Central memory CD8-positive, alpha-beta T cell (primary cell): ENCODE measurements at regions not wholly inside any gene's neighbourhood (a gene's known extent, or its start where the extent isn't known, plus 50 kb on each side); places are given as distances from the start of the nearest gene placed in this dataset.
"Not testable (repeated sequence)": the region's sequence is repeated elsewhere in the genome, so short reads cannot be mapped to it uniquely, and the experiment has no call there.

Experiments
- ATAC-seq: fragments of 150-1000 bp; cut with Tn5 transposase; replicated peaks from 2 replicates; pipeline ENCODE4 v1.10.0; 2022; ENCODE audit warnings: mild to moderate bottlenecking, moderate FRiP score, moderate number of reproducible peaks; ENCODE audit not compliant: poor library complexity, severe bottlenecking; ENCODE audit errors: extremely low read depth
- DNase-seq, 2 donors: peaks; one replicate each; pipeline ENCODE4 v3.0.0; 2021; ENCODE audit warnings: low spot score in 2 of 2
- H3K27ac Mint-ChIP-seq: one replicate; pipeline ENCODE4 v1.8.0; 2022; ENCODE audit warnings: low read depth, mild to moderate bottlenecking, moderate library complexity, mixed read lengths
- H3K27me3 Mint-ChIP-seq: one replicate; pipeline ENCODE4 v1.8.0; 2022; ENCODE audit warnings: mixed read lengths
- H3K36me3 Mint-ChIP-seq: one replicate; pipeline ENCODE4 v1.8.0; 2022; ENCODE audit warnings: mild to moderate bottlenecking, moderate library complexity, mixed read lengths; ENCODE audit not compliant: insufficient read depth
- H3K4me1 Mint-ChIP-seq: one replicate; pipeline ENCODE4 v1.8.0; 2022; ENCODE audit warnings: mixed read lengths
- H3K4me3 Mint-ChIP-seq: one replicate; pipeline ENCODE4 v1.8.0; 2022; ENCODE audit warnings: mild to moderate bottlenecking, moderate library complexity, mixed read lengths
- H3K9me3 Mint-ChIP-seq: one replicate; pipeline ENCODE4 v1.8.0; 2022; ENCODE audit warnings: mixed read lengths

GRCh38 chr7:114196517-114196916 lies 218.1 kb upstream of the FOXP2 start:
- ATAC-seq = no peak
- no peak overlapping the region for H3K27ac Mint-ChIP-seq
- no peaks in the 10 kb centered on the region for H3K36me3 Mint-ChIP-seq
- H3K4me1 Mint-ChIP-seq = no peaks in the 10 kb centered on the region
- H3K27me3 Mint-ChIP-seq = no peaks in the 10 kb centered on the region
- DNase-seq = no peak
- H3K9me3 Mint-ChIP-seq = peaks cover 7% of the 10 kb centered on the region
- no peak overlapping the region for H3K4me3 Mint-ChIP-seq

GRCh38 chr7:114190387-114190786 lies 224.2 kb upstream of the FOXP2 start:
- DNase-seq (no peak), ATAC-seq (no peak)
- Mint-ChIP-seq H3K27me3 (no peaks in the 10 kb centered on the region), H3K27ac (no peak overlapping the region), H3K4me1 (no peaks in the 10 kb centered on the region), H3K36me3 (no peaks in the 10 kb centered on the region), H3K4me3 (no peak overlapping the region), H3K9me3 (peaks cover 7% of the 10 kb centered on the region)

GRCh38 chr7:114183311-114184088 lies 231.1 kb upstream of the FOXP2 start:
- no peak for ATAC-seq
- H3K36me3 Mint-ChIP-seq = no peaks in the 10 kb centered on the region
- H3K9me3 Mint-ChIP-seq = no peaks in the 10 kb centered on the region
- H3K27ac Mint-ChIP-seq = no peak overlapping the region
- DNase-seq = no peak
- no peaks in the 10 kb centered on the region for H3K4me1 Mint-ChIP-seq
- H3K27me3 Mint-ChIP-seq = no peaks in the 10 kb centered on the region
- no peak overlapping the region for H3K4me3 Mint-ChIP-seq

- H3K27ac Mint-ChIP-seq = no peak overlapping the region
Observed at GRCh38 chr7:114182837-114183236, 231.8 kb upstream of the FOXP2 start.

GRCh38 chr7:114181280-114181679 lies 233.3 kb upstream of the FOXP2 start:
- Mint-ChIP-seq H3K36me3 (no peaks in the 10 kb centered on the region), H3K9me3 (no peaks in the 10 kb centered on the region), H3K27me3 (no peaks in the 10 kb centered on the region), H3K27ac (no peak overlapping the region), H3K4me1 (no peaks in the 10 kb centered on the region), H3K4me3 (no peak overlapping the region)
- DNase-seq (no peak), ATAC-seq (no peak)

More at GRCh38 chr7:114182837-114183236, 231.8 kb upstream of the FOXP2 start:
- Mint-ChIP-seq H3K4me1 (no peaks in the 10 kb centered on the region), H3K4me3 (no peak overlapping the region), H3K9me3 (no peaks in the 10 kb centered on the region), H3K27me3 (no peaks in the 10 kb centered on the region), H3K36me3 (no peaks in the 10 kb centered on the region)
- ATAC-seq (no peak), DNase-seq (no peak)

GRCh38 chr7:114180556-114181266 lies 233.9 kb upstream of the FOXP2 start:
- H3K4me1 Mint-ChIP-seq = no peaks in the 10 kb centered on the region
- no peaks in the 10 kb centered on the region for H3K36me3 Mint-ChIP-seq
- ATAC-seq (no peak), DNase-seq (no peak)
- H3K27me3 Mint-ChIP-seq = no peaks in the 10 kb centered on the region
- H3K9me3 Mint-ChIP-seq = no peaks in the 10 kb centered on the region
- H3K27ac Mint-ChIP-seq = no peak overlapping the region
- H3K4me3 Mint-ChIP-seq = no peak overlapping the region

GRCh38 chr7:114175125-114175524 lies 239.5 kb upstream of the FOXP2 start:
- Mint-ChIP-seq H3K4me3 (no peak overlapping the region), H3K9me3 (no peaks in the 10 kb centered on the region), H3K36me3 (no peaks in the 10 kb centered on the region), H3K27me3 (no peaks in the 10 kb centered on the region), H3K27ac (no peak overlapping the region), H3K4me1 (no peaks in the 10 kb centered on the region)
- DNase-seq (no peak), ATAC-seq (no peak)

GRCh38 chr7:114173170-114173890 lies 241.3 kb upstream of the FOXP2 start:
- no peak overlapping the region for H3K4me3 Mint-ChIP-seq
- no peaks in the 10 kb centered on the region for H3K4me1 Mint-ChIP-seq
- no peaks in the 10 kb centered on the region for H3K36me3 Mint-ChIP-seq
- no peaks in the 10 kb centered on the region for H3K9me3 Mint-ChIP-seq
- ATAC-seq = no peak
- no peak overlapping the region for H3K27ac Mint-ChIP-seq
- DNase-seq = no peak
- H3K27me3 Mint-ChIP-seq = no peaks in the 10 kb centered on the region

GRCh38 chr7:114169389-114169788 lies 245.2 kb upstream of the FOXP2 start:
- H3K4me1 Mint-ChIP-seq, DNase-seq: not testable (repeated sequence)

GRCh38 chr7:114160925-114161324 lies 242.1 kb upstream of the PPP1R3A start:
- Mint-ChIP-seq H3K9me3 (peaks cover 5% of the 10 kb centered on the region), H3K27me3 (no peaks in the 10 kb centered on the region), H3K4me1 (no peaks in the 10 kb centered on the region), H3K4me3 (no peak overlapping the region), H3K27ac (no peak overlapping the region), H3K36me3 (no peaks in the 10 kb centered on the region)
- no peak for ATAC-seq
- DNase-seq = no peak

More at GRCh38 chr7:114169389-114169788, 245.2 kb upstream of the FOXP2 start:
- H3K4me3 Mint-ChIP-seq, H3K27ac Mint-ChIP-seq, ATAC-seq, H3K9me3 Mint-ChIP-seq, H3K36me3 Mint-ChIP-seq, H3K27me3 Mint-ChIP-seq: not testable (repeated sequence)

GRCh38 chr7:114158854-114159253 lies 240.0 kb upstream of the PPP1R3A start:
- Mint-ChIP-seq H3K27me3 (no peaks in the 10 kb centered on the region), H3K4me1 (no peaks in the 10 kb centered on the region), H3K9me3 (peaks cover 5% of the 10 kb centered on the region), H3K27ac (no peak overlapping the region), H3K36me3 (no peaks in the 10 kb centered on the region), H3K4me3 (no peak overlapping the region)
- no peak for DNase-seq
- ATAC-seq = no peak

GRCh38 chr7:114158275-114158674 lies 239.5 kb upstream of the PPP1R3A start:
- DNase-seq = no peak
- peaks cover 5% of the 10 kb centered on the region for H3K9me3 Mint-ChIP-seq

More at GRCh38 chr7:114158275-114158674, 239.5 kb upstream of the PPP1R3A start:
- no peak overlapping the region for H3K27ac Mint-ChIP-seq
- H3K4me3 Mint-ChIP-seq = no peak overlapping the region
- no peak for ATAC-seq
- H3K36me3 Mint-ChIP-seq = no peaks in the 10 kb centered on the region
- H3K27me3 Mint-ChIP-seq = no peaks in the 10 kb centered on the region
- no peaks in the 10 kb centered on the region for H3K4me1 Mint-ChIP-seq
